ENCODE measurements at regions not wholly inside any gene's neighbourhood (a gene's known extent, or its start where the extent isn't known, plus 50 kb on each side); places are given as distances from the start of the nearest gene placed in this dataset.

- TF ChIP-seq POLR2A (IDR thresholded peaks at IDR 0.05) (no peak), CTCF (IDR thresholded peaks at IDR 0.05) (no peak)
- intact Hi-C loops (cut with DNase I; ENCODE audit: low total_unique reads), result no loop called here
- no peak overlapping the region for H3K4me3 ChIP-seq (ENCODE audit: low read depth, poor library complexity, severe bottlenecking)
- DNase-seq (ENCODE audit: low spot score in 2 of 2), result no peak
Measured at GRCh38 chr14:71296184-71296583, 388.9 kb downstream of the PCNX1 start.

DNA sequence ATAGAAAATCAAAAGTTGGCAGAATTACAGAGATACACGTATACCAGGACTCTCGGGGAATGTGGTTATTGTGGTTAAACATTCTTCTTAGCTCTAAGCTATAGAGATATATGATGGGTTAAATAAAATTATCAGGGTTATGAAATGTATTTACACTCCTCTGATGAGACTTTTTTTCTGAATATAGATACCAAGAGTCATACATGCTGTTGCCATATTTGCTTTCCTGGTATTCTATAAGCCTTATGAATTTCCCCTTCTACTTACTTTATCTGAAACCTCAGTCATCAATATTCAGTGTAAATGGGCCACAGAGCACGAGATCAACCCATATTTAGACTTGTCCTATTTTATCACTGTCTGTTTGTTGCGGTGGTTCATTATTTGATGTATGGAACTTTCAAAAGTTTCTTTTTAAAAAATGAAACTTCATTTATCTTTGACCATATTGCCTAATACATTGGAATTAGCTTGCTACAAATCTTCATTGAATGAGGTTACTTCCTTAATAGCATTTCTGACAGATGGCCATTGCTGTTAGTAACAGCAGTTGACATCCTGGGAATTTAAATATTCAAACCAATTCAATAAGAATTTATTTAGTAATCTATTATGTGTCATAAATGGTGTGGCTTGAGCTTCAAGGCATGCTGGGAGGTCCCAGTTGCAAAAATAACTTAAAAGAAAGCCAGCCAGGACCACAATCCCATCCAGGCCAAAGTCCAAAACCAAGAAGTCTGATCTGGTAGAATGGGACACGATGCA is 393.5 kb downstream of the PCNX1 start:
- intact Hi-C loops (cut with DNase I; ENCODE audit: low total_unique reads), result no loop called here
- DNase-seq (ENCODE audit: low spot score in 2 of 2), result no peak
- TF ChIP-seq CTCF (IDR thresholded peaks at IDR 0.05) (no peak), POLR2A (IDR thresholded peaks at IDR 0.05) (no peak)
- 66 to 71% methylated on average over 5 of the region's 5 CpGs for WGBS, 2 donors
- no peak overlapping the region for H3K4me3 ChIP-seq (ENCODE audit: low read depth, poor library complexity, severe bottlenecking)

GRCh38 chr14:71301611-71302010 is 394.4 kb downstream of the PCNX1 start:
- 89 to 90% methylated on average over 2 of the region's 2 CpGs for WGBS, 2 donors
- intact Hi-C loops (cut with DNase I; ENCODE audit: low total_unique reads), result no loop called here
- no peak for DNase-seq (ENCODE audit: low spot score in 2 of 2)
- TF ChIP-seq POLR2A (IDR thresholded peaks at IDR 0.05) (no peak), CTCF (IDR thresholded peaks at IDR 0.05) (no peak)
- no peak overlapping the region for H3K4me3 ChIP-seq (ENCODE audit: low read depth, poor library complexity, severe bottlenecking)

DNA sequence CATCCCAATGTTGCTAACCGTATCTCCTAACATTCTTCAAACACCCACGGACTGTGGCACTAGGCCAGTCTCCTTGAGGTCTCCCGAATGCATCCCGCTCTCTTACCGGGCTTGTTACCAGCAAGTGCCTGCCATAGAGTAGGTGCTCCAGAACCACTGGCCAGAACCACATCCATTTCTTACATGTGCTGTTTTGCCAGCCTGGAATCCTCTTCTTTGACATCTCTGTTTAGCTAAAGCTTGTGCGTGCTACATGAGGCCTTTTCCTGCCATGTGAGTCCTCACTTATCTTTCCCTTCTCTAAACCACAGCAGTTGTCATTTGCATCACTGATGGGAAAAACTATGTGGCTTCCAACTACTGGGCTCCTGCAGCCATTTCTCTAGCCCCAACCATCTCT is 397.4 kb downstream of the PCNX1 start:
- WGBS, 2 donors, result 70 to 85% methylated on average over 6 of the region's 6 CpGs
- intact Hi-C loops (cut with DNase I; ENCODE audit: low total_unique reads), result no loop called here
- DNase-seq (ENCODE audit: low spot score in 2 of 2), result no peak
- TF ChIP-seq POLR2A (IDR thresholded peaks at IDR 0.05) (no peak), CTCF (IDR thresholded peaks at IDR 0.05) (no peak)
- no peak overlapping the region for H3K4me3 ChIP-seq (ENCODE audit: low read depth, poor library complexity, severe bottlenecking)

- TF ChIP-seq POLR2A (IDR thresholded peaks at IDR 0.05) (no peak), CTCF (IDR thresholded peaks at IDR 0.05) (no peak)
- H3K4me3 ChIP-seq (ENCODE audit: low read depth, poor library complexity, severe bottlenecking), result no peak overlapping the region
- intact Hi-C loops (cut with DNase I; ENCODE audit: low total_unique reads), result no loop called here
- WGBS, 2 donors, result 92 to 100% methylated on average over 1 of the region's 1 CpG
- DNase-seq (ENCODE audit: low spot score in 2 of 2), result no peak
Measured at GRCh38 chr14:71308671-71309070, 401.4 kb downstream of the PCNX1 start.

DNA sequence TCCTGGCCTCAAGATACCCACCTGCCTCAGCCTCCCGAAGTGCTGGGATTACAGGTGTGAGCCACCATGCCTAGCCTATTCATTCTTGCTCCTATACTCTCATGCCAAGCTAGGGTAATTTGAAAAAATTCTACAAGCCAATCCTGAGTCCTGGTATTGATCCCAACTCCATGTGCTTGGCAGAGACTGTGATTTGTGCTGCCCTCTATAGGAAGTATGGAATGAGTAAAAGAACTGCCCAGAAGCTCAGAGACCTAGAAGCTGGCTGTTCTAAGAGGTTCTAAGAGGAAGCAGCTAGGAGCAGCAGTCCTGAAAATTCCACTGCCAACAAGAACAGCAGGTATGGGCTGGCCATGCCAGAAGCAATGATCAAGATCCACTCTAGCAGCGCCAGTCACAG is 402.5 kb downstream of the PCNX1 start:
- TF ChIP-seq POLR2A (IDR thresholded peaks at IDR 0.05) (no peak), CTCF (IDR thresholded peaks at IDR 0.05) (no peak)
- intact Hi-C loops (cut with DNase I; ENCODE audit: low total_unique reads), result no loop called here
- no peak for DNase-seq (ENCODE audit: low spot score in 2 of 2)
- no peak overlapping the region for H3K4me3 ChIP-seq (ENCODE audit: low read depth, poor library complexity, severe bottlenecking)
- WGBS, 2 donors, result 80 to 88% methylated on average over 2 of the region's 2 CpGs

All from lower leg skin (tissue), 4 donors.